GM06990 (cell line): ENCODE measurements at regions not wholly inside any gene's neighbourhood (a gene's known extent, or its start where the extent isn't known, plus 50 kb on each side); places are given as distances from the start of the nearest gene placed in this dataset.

Experiments
- DNase-seq: peaks from one replicate; pipeline ENCODE4 v3.0.0-alpha.2; 2011; ENCODE audit not compliant: insufficient read length; ENCODE audit errors: extremely low read depth
- H3K27me3 ChIP-seq: replicated peaks from 2 replicates; pipeline ENCODE4 v1.6.0; 2011; ENCODE audit warnings: low read length; ENCODE audit not compliant: control insufficient read depth, insufficient read depth
- H3K36me3 ChIP-seq: 2 replicates; pipeline ENCODE4 v1.5.1; 2011; ENCODE audit warnings: low read length; ENCODE audit not compliant: control insufficient read depth, insufficient read depth
- H3K4me3 ChIP-seq: replicated peaks from 2 replicates; pipeline ENCODE4 v1.5.1; 2011; ENCODE audit warnings: low read depth, mild to moderate bottlenecking, control low read depth, low read length
- TF ChIP-seq, protein P1 (sequence below): IDR thresholded peaks from 2 replicates; pipeline ENCODE4 v1.5.1; 2011; ENCODE audit warnings: low read length, control low read depth, mild to moderate bottlenecking, inconsistent platforms; ENCODE audit not compliant: insufficient read depth, poor library complexity, severe bottlenecking

DNA sequence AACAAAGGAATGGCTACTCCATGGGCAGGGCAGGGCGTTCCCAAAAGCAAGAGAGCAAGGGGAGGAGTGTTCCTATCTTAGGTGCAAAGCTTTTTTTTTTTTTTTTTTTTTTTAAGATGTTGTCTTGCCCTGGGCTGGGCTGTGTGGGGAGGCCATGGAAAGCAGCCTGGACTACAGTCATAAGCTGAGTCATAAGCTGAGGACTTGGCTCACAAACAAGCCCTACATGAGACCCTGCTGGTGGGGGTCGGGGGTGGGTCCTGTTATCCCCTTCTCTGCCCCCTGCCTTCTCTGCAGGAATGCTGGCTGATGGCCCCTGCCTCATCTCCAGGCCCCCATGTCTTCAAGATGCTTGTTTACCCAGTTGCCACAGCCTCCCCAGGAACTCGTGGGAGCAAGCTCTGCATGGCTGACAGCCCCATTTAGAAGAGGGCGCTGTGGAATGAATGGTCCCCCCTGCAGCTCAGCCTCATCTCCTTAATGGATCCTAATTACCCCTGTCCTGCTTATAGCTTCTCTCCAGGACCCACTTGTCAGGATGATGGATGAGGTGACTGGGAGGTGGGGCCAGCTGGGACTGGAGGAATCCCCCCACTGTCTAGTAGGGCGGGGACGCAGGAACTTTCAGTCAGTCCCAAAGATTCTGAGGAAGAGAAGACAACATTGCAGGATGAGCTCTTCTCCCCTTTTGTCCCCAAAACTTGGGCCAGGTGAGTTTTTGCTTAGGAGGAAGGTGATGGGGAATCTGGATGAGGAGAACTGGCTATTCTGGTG is 340.8 kb upstream of the PODXL start:
- TF ChIP-seq, protein P1, sequence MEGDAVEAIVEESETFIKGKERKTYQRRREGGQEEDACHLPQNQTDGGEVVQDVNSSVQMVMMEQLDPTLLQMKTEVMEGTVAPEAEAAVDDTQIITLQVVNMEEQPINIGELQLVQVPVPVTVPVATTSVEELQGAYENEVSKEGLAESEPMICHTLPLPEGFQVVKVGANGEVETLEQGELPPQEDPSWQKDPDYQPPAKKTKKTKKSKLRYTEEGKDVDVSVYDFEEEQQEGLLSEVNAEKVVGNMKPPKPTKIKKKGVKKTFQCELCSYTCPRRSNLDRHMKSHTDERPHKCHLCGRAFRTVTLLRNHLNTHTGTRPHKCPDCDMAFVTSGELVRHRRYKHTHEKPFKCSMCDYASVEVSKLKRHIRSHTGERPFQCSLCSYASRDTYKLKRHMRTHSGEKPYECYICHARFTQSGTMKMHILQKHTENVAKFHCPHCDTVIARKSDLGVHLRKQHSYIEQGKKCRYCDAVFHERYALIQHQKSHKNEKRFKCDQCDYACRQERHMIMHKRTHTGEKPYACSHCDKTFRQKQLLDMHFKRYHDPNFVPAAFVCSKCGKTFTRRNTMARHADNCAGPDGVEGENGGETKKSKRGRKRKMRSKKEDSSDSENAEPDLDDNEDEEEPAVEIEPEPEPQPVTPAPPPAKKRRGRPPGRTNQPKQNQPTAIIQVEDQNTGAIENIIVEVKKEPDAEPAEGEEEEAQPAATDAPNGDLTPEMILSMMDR = no peak
- no peaks in the 10 kb centered on the region for H3K36me3 ChIP-seq
- no peak overlapping the region for H3K4me3 ChIP-seq
- DNase-seq = no peak
- H3K27me3 ChIP-seq = no peaks in the 10 kb centered on the region

DNA sequence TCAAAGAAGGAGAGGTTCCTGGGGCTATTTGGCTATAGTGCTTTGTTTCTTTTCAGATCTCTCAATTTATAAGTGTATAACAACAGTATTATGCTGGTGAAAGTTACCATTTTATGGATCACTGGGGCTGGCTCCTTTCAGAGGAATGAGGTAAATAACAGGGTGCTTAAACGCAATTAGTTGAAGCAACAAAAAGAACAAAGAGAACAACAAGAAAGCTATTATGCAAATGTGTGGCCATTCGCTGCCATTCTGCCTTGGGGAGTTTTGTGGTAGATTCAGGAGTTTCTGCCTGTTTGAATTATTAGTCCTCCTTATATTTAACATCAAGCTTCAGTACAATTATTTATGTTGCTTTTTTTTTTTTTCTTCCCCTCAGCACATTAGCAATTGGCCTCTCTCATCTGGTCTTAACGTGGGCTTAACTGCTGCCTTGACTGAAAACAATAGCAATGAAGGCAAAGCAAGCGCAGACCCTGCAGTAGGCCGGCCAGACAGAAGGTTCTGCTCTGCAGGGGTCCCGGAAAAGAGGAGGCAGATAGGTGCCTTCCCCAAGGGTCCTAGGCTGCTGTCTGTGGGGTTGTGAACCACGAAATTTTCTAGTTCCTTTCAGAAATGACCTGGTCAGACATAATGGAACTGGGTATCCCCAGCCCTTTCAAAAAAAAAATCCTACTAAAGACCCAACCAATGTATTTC is 339.9 kb upstream of the PODXL start:
- Histone ChIP-seq H3K4me3 (no peak overlapping the region), H3K36me3 (no peaks in the 10 kb centered on the region), H3K27me3 (no peaks in the 10 kb centered on the region)
- TF ChIP-seq, protein P1 = no peak
- no peak for DNase-seq

- no peak for DNase-seq
- Histone ChIP-seq H3K36me3 (no peaks in the 10 kb centered on the region), H3K27me3 (no peaks in the 10 kb centered on the region), H3K4me3 (no peak overlapping the region)
- TF ChIP-seq, protein P1 = no peak
Measured at GRCh38 chr7:131895541-131896164, 339.2 kb upstream of the PODXL start.

DNA sequence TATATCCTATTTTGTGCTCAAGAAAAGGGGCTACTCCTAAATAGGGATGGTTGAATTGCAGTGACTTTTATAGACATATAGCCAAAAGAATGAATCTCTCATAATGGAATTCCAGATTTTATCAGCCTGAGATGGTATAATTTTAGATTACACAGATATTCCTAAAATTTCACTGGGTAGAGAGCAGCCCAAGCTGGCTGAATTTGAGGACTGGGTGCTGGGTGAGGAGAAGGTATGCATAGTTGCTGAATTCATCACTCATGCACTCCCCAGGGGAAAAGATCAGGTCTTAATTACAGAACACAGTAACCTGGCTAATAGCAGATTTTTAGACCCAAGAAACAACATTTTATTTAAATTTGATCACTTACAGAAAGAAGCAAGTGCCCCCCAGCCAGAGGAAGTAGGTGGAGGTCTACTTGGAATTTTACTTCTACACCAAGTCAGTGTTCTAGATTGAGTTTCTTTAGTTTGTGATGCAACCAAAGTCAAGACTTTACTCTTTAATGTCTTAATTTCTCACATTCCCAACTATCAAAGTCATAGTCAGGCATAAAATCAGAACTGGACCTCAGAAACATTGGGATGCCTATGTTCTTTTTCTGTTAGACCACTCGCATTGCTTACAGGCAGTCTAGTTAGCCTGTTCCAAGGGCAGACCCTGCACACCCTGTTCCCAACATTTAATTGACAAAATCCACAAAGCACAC is 337.4 kb upstream of the PODXL start:
- Histone ChIP-seq H3K4me3 (no peak overlapping the region), H3K27me3 (no peaks in the 10 kb centered on the region), H3K36me3 (no peaks in the 10 kb centered on the region)
- DNase-seq = no peak
- TF ChIP-seq, protein P1 = no peak

DNA sequence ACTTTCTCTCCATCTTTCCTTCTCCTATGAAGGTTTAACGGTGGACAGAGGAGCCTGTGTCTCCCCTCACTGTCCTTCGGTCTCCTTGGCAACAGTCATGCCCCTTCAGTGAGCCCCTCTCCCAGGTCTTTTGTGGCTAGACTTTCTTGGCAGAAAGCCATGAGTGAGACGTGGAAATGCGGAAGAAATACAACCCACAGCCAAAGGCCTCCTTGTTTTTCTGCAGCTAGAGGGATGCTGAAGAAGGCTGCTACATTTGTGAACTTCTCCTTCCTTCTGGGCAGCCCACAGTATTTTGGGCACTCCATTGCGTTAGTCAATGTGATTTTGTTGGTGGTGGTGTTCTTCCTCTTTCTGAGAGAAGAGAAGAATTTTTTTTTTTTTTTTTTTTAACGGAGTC is 333.7 kb upstream of the PODXL start:
- TF ChIP-seq, protein P1 = no peak
- no peak for DNase-seq
- no peak overlapping the region for H3K4me3 ChIP-seq
- no peaks in the 10 kb centered on the region for H3K36me3 ChIP-seq
- no peaks in the 10 kb centered on the region for H3K27me3 ChIP-seq
